AG04449 (cell line): ENCODE measurements at regions not wholly inside any gene's neighbourhood (a gene's known extent, or its start where the extent isn't known, plus 50 kb on each side); places are given as distances from the start of the nearest gene placed in this dataset.
"Not testable (repeated sequence)": the region's sequence is repeated elsewhere in the genome, so short reads cannot be mapped to it uniquely, and the experiment has no call there.

ENCODE experiments used
- CTCF ChIA-PET: fragments of 350-600 bp; formaldehyde crosslinking; extraction: SDS; loops from one replicate; lab custom pipeline; 2021; ENCODE audit warnings: antibody characterized with exemption; lab: Yijun Ruan, JAX
- POLR2A ChIA-PET: fragments of 400-600, 350-600 bp; formaldehyde crosslinking; extraction: SDS; loops from one replicate; lab custom pipeline; 2020; ENCODE audit warnings: antibody characterized with exemption, inconsistent platforms; lab: Yijun Ruan, JAX
- DNase-seq: peaks from one replicate; pipeline ENCODE4 v3.0.0-alpha.2; 2010; ENCODE audit warnings: low read depth, low spot score
- H3K4me3 ChIP-seq: 2 replicates; pipeline ENCODE4 v1.5.1; 2011; ENCODE audit warnings: low read depth, mild to moderate bottlenecking, control low read depth, low read length
- CTCF ChIP-seq: IDR thresholded peaks from one replicate; pipeline ENCODE4 v1.5.1; 2011; ENCODE audit warnings: mild to moderate bottlenecking, moderate library complexity, low read length, control low read depth, inconsistent platforms; ENCODE audit not compliant: insufficient read depth; ENCODE audit errors: missing control alignments

- no peak overlapping the region for H3K4me3 ChIP-seq
- TF ChIP-seq CTCF: no peak
- CTCF ChIA-PET: no interaction called here
- no peak for DNase-seq
- POLR2A ChIA-PET: no interaction called here
Observed at GRCh38 chr5:9771079-9771478, 140.9 kb upstream of the TAS2R1 start.

GRCh38 chr5:9766581-9766980, 136.4 kb upstream of the TAS2R1 start:
- TF ChIP-seq CTCF: peak; percentile 19
- ChIA-PET CTCF (interaction anchor here (0.6 kb wide), 1 partner anchor 377 kb away, joined by 3 read pairs; no protein-coding TSS in a partner anchor), POLR2A (no interaction called here)
- no peak for DNase-seq
- H3K4me3 ChIP-seq: no peak overlapping the region

- no peak for DNase-seq
- ChIA-PET POLR2A (no interaction called here), CTCF (interaction anchor here (2.4 kb wide), 1 partner anchor 9 kb away, joined by 10 read pairs; no protein-coding TSS in a partner anchor)
- TF ChIP-seq CTCF: no peak
- no peak overlapping the region for H3K4me3 ChIP-seq
Observed at GRCh38 chr5:9765419-9766140, 135.4 kb upstream of the TAS2R1 start.

- CTCF ChIA-PET: interaction anchor here (1.0 to 1.5 kb wide), 2 partner anchors 12 to 13 kb away, joined by 3 to 6 read pairs; no protein-coding TSS in a partner anchor
- H3K4me3 ChIP-seq: no peak overlapping the region
- TF ChIP-seq CTCF: no peak
- POLR2A ChIA-PET: no interaction called here
- DNase-seq: no peak
Observed at GRCh38 chr5:9761706-9762105, 131.6 kb upstream of the TAS2R1 start.

GRCh38 chr5:9752670-9753069, 122.5 kb upstream of the TAS2R1 start:
- DNase-seq, CTCF ChIA-PET, H3K4me3 ChIP-seq, POLR2A ChIA-PET: not testable (repeated sequence)

- CTCF ChIA-PET: no interaction called here
- TF ChIP-seq CTCF: no peak
- POLR2A ChIA-PET: no interaction called here
Observed at GRCh38 chr5:9743507-9743906, 113.4 kb upstream of the TAS2R1 start.

GRCh38 chr5:9742848-9743247, 112.7 kb upstream of the TAS2R1 start:
- no peak for TF ChIP-seq CTCF
- POLR2A ChIA-PET: no interaction called here
- DNase-seq: no peak
- CTCF ChIA-PET: no interaction called here
- no peak overlapping the region for H3K4me3 ChIP-seq

More at GRCh38 chr5:9743507-9743906, 113.4 kb upstream of the TAS2R1 start:
- no peak overlapping the region for H3K4me3 ChIP-seq
- no peak for DNase-seq
